ENCODE measurements at regions not wholly inside any gene's neighbourhood (a gene's known extent, or its start where the extent isn't known, plus 50 kb on each side); places are given as distances from the start of the nearest gene placed in this dataset.

DNA sequence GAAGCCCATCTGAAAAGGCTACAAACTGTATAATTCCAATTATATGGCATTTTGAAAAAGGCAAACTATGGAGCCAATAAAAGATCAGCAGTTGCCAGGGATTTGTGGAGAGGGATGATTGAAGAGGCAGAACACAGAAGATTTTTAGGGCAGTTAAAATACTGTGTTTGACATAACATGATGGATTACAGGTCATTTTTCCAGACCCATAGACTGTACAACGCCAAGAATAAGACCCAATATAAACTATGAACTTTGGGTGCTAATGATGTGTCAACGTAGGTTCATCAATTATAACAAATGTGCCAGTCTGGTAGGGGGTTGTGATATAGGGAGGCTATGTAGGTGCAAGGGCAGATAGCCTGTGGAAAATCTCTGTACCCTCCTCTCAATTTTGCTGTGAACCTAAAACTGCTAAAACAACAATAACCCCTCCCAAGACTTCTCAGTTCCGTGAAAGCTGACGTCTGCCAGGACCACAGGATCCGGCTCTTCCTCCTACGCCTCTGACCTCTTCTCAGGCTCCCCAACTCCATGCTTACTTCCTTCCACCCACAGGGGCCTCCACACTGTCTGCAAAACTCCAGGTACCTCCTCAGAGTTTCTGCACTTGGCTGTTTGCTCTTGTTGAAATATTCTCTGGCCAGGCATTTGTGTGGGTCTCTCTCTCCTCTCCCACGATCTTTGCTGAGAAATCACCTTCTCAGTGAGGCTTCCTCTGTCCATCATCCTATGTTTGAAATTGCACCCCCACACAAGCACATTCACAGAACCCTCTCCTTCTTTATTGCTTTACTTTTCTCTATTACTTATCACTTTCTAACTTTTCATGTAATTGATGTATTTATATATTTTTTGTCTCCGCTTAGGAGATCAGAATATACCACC is 131.4 kb downstream of the BBS10 start:
- DNase-seq (ENCODE audit: low read depth) = no peak
- TF ChIP-seq, protein P1, sequence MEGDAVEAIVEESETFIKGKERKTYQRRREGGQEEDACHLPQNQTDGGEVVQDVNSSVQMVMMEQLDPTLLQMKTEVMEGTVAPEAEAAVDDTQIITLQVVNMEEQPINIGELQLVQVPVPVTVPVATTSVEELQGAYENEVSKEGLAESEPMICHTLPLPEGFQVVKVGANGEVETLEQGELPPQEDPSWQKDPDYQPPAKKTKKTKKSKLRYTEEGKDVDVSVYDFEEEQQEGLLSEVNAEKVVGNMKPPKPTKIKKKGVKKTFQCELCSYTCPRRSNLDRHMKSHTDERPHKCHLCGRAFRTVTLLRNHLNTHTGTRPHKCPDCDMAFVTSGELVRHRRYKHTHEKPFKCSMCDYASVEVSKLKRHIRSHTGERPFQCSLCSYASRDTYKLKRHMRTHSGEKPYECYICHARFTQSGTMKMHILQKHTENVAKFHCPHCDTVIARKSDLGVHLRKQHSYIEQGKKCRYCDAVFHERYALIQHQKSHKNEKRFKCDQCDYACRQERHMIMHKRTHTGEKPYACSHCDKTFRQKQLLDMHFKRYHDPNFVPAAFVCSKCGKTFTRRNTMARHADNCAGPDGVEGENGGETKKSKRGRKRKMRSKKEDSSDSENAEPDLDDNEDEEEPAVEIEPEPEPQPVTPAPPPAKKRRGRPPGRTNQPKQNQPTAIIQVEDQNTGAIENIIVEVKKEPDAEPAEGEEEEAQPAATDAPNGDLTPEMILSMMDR (IDR thresholded peaks at IDR 0.05; ENCODE audit: low read depth, low read length, missing control alignments) = no peak
- H3K4me3 ChIP-seq (ENCODE audit: low read depth, low read length) = no peak overlapping the region
- in situ Hi-C loops (cut with HindIII; ENCODE audit: low sequenced_read_pairs) = no loop called here

GRCh38 chr12:76208129-76208528 is 123.6 kb upstream of the NAP1L1 start:
- TF ChIP-seq, protein P1 (IDR thresholded peaks at IDR 0.05; ENCODE audit: low read depth, low read length, missing control alignments) = no peak
- no peak overlapping the region for H3K4me3 ChIP-seq (ENCODE audit: low read depth, low read length)
- DNase-seq (ENCODE audit: low read depth) = no peak
- in situ Hi-C loops (cut with HindIII; ENCODE audit: low sequenced_read_pairs) = no loop called here

DNA sequence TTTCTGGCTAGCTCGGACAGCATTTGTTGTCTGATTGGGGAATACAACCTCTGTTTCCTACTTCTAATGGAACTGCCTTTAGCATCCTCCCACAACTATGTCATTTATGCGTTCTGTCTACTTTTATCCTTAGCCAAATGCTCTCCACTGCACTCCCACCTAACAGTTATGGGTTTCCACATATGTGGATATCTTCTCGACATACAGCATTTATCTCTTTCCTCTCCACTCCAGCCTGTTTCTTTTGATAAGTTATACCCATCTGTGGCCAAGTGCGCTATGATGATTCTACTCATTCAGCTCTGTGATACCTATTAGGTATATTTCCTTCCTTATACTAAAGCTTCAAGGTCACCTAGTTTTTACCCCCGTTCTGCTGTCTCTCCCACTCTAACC is 122.2 kb upstream of the NAP1L1 start:
- in situ Hi-C loops (cut with HindIII; ENCODE audit: low sequenced_read_pairs) = no loop called here
- H3K4me3 ChIP-seq (ENCODE audit: low read depth, low read length) = no peak overlapping the region
- TF ChIP-seq, protein P1 (IDR thresholded peaks at IDR 0.05; ENCODE audit: low read depth, low read length, missing control alignments) = no peak
- DNase-seq (ENCODE audit: low read depth) = no peak

DNA sequence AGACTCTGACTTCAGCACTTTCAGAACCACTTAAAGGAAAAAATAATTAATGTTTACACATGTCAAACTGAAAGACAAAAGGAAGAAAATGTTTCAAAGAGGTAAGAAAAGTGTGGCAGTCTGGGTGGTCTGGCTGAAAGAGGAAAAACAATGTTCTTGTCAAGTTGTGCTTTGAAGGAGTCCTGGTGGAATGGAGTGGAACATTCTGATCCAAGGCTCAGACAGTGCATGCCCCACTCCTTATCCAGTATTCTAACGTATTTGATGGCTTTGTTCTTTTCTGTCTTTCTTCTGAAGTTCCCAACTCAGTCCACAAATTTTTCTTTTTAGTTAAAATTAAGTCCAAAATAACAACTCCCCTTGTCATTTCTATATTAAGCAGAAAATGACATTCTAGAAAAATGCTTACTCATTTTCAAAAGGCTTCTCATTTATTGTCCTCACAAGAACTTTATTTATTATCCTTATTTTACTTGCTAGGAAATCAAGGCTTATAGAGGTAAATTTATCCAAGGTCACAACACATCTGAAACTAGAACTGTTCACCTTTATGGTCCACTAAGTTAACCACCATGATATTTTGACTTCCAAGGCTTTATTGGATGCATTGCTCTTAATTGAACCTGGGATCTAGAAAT is 121.7 kb upstream of the NAP1L1 start:
- TF ChIP-seq, protein P1 (IDR thresholded peaks at IDR 0.05; ENCODE audit: low read depth, low read length, missing control alignments) = no peak
- no peak for DNase-seq (ENCODE audit: low read depth)
- in situ Hi-C loops (cut with HindIII; ENCODE audit: low sequenced_read_pairs) = no loop called here
- no peak overlapping the region for H3K4me3 ChIP-seq (ENCODE audit: low read depth, low read length)

DNA sequence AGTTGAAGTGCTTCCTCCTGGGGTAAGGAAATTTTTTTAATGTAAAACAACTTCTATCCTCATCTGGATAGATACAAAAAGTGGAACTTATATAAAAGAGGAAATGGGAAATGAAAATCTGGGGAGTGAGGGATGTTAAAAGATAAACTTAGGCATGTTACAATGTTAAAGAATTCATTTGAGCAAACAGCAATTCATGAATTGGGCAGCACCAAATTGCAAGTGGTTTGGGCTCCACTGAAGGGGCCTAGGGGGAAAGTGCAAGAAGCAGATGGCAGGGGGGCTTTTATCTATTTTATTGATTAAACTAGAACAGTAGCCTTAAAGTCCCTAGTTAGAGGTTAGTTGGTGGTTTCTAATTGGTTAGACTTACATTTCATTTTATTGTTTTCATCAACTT is 118.1 kb upstream of the NAP1L1 start:
- no peak for DNase-seq (ENCODE audit: low read depth)
- in situ Hi-C loops (cut with HindIII; ENCODE audit: low sequenced_read_pairs) = no loop called here
- TF ChIP-seq, protein P1 (IDR thresholded peaks at IDR 0.05; ENCODE audit: low read depth, low read length, missing control alignments) = no peak
- H3K4me3 ChIP-seq (ENCODE audit: low read depth, low read length) = no peak overlapping the region

- H3K4me3 ChIP-seq (ENCODE audit: low read depth, low read length) = no peak overlapping the region
- no peak for DNase-seq (ENCODE audit: low read depth)
- in situ Hi-C loops (cut with HindIII; ENCODE audit: low sequenced_read_pairs) = no loop called here
- TF ChIP-seq, protein P1 (IDR thresholded peaks at IDR 0.05; ENCODE audit: low read depth, low read length, missing control alignments) = no peak
Observed at GRCh38 chr12:76201758-76202157, 117.3 kb upstream of the NAP1L1 start.
